Lung (tissue), 11 donors: ENCODE measurements at regions not wholly inside any gene's neighbourhood (a gene's known extent, or its start where the extent isn't known, plus 50 kb on each side); places are given as distances from the start of the nearest gene placed in this dataset.

Experiments
- ATAC-seq: fragments of 200-7000 bp; cut with Tn5 transposase; one replicate; pipeline ENCODE4 v1.9.1; 2020; ENCODE audit warnings: moderate number of reproducible peaks; ENCODE audit not compliant: insufficient read depth, low FRiP score
- DNase-seq, 3 donors: peaks; one replicate each; pipeline ENCODE4 v3.0.0-alpha.2; 2013 to 2017
- H3K27ac ChIP-seq, 2 donors: one replicate each; pipeline ENCODE4 v1.5.1; 2013; ENCODE audit warnings: mild to moderate bottlenecking in 2 of 2, moderate library complexity in 2 of 2, control low read depth in 1 of 2, inconsistent platforms in 1 of 2, low read depth in 1 of 2, low read length in 1 of 2
- H3K27me3 ChIP-seq, 3 donors: one replicate each; pipeline ENCODE4 v1.5.1; 2013; ENCODE audit warnings: low read length in 2 of 3; ENCODE audit not compliant: control insufficient read depth in 3 of 3, insufficient read depth in 3 of 3
- H3K36me3 ChIP-seq, 4 donors: one replicate each; pipeline ENCODE4 v1.5.1; 2013; ENCODE audit warnings: low read length in 4 of 4, mild to moderate bottlenecking in 1 of 4, moderate library complexity in 1 of 4; ENCODE audit not compliant: control insufficient read depth in 4 of 4, insufficient read depth in 4 of 4
- H3K4me1 ChIP-seq, 5 donors: one replicate each; pipeline ENCODE4 v1.5.1; 2013; ENCODE audit warnings: low read length in 5 of 5, mild to moderate bottlenecking in 2 of 5, moderate library complexity in 1 of 5; ENCODE audit not compliant: control insufficient read depth in 5 of 5, insufficient read depth in 5 of 5
- H3K4me3 ChIP-seq: one replicate; pipeline ENCODE4 v1.5.1; 2013; ENCODE audit warnings: mild to moderate bottlenecking, control low read depth, moderate library complexity
- H3K9ac ChIP-seq, 2 donors: one replicate each; pipeline ENCODE4 v1.5.1; 2013; ENCODE audit warnings: low read length in 2 of 2, control low read depth in 1 of 2; ENCODE audit not compliant: insufficient read depth in 1 of 2
- H3K9me3 ChIP-seq, 4 donors: one replicate each; pipeline ENCODE4 v1.5.1; 2013; ENCODE audit warnings: low read length in 3 of 4, mild to moderate bottlenecking in 1 of 4, moderate library complexity in 1 of 4; ENCODE audit not compliant: control insufficient read depth in 4 of 4, insufficient read depth in 3 of 4
- CTCF ChIP-seq: IDR thresholded peaks from 2 replicates; pipeline ENCODE4 v1.5.1; 2012; ENCODE audit warnings: mild to moderate bottlenecking; ENCODE audit errors: control extremely low read depth, extremely low read depth
- WGBS, 2 donors: extraction: QIAGEN DNeasy Blood & Tissue Kit; methylation state at CpG; one replicate each; pipeline ENCODE4 v1.1.7; 2013; 5-methylcytosine and 5-hydroxymethylcytosine counted together
- donor health status: control.
- donor health status: control.
- donor health status: Bipolar disorder and iron deficiency.
- donor health status: healthy.
- donor health status: DM: yes; HTN: yes; CAD: no.

DNA sequence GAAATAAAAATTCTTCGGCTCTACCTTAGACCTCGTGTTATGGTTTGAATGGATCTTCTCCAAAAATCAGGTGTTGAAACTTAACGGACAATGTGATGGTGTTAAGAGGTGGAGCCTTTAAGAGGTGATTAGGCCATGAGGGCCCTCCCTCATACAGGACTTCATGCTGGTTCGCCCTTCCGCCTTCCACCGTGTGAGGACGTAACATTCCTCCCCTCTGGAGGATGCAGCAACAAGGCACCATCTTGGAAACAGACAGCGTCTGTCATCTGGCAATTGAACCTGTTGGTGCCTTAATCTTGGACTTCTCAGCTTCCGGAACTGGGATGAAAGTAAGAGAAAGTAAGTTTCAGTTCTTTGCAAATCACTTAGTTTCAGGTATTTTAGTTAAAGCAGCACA, 126.3 kb upstream of the SPRED2 start:
- DNase-seq (no peak), ATAC-seq (no peak)
- 73 to 77% methylated on average over 9 of the region's 9 CpGs for WGBS, 2 donors
- H3K9ac ChIP-seq, result no peak overlapping the region
- no peak overlapping the region for H3K4me3 ChIP-seq
- peaks cover 0 to 2% (median 0%) of the 10 kb centered on the region in 5 donors for H3K4me1 ChIP-seq
- no peak for TF ChIP-seq CTCF
- H3K9me3 ChIP-seq, result no peaks in the 10 kb centered on the region
- H3K27me3 ChIP-seq, result no peaks in the 10 kb centered on the region
- H3K36me3 ChIP-seq, result no peaks in the 10 kb centered on the region
- no peak overlapping the region for H3K27ac ChIP-seq

- Histone ChIP-seq H3K4me3 (no peak overlapping the region), H3K27me3 (no peaks in the 10 kb centered on the region), H3K9me3 (no peaks in the 10 kb centered on the region), H3K36me3 (no peaks in the 10 kb centered on the region), H3K4me1 (peaks cover 0 to 2% (median 0%) of the 10 kb centered on the region in 5 donors), H3K9ac (no peak overlapping the region), H3K27ac (no peak overlapping the region)
- DNase-seq (no peak), ATAC-seq (no peak)
- WGBS, 2 donors, result 92 to 93% methylated on average over 5 of the region's 5 CpGs
- no peak for TF ChIP-seq CTCF
These were observed 125.5 kb upstream of the SPRED2 start for GRCh38 chr2:65557616-65558573.

- no peaks in the 10 kb centered on the region for H3K36me3 ChIP-seq
- DNase-seq (no peak), ATAC-seq (no peak)
- peaks cover 0 to 2% (median 0%) of the 10 kb centered on the region in 5 donors for H3K4me1 ChIP-seq
- H3K27ac ChIP-seq, result no peak overlapping the region
- H3K4me3 ChIP-seq, result no peak overlapping the region
- H3K27me3 ChIP-seq, result no peaks in the 10 kb centered on the region
- no peak overlapping the region for H3K9ac ChIP-seq
- 63 to 64% methylated on average over 9 of the region's 9 CpGs for WGBS, 2 donors
- no peaks in the 10 kb centered on the region for H3K9me3 ChIP-seq
- TF ChIP-seq CTCF, result no peak
These were observed 122.6 kb upstream of the SPRED2 start for GRCh38 chr2:65554765-65555591.
